ENCODE measurements at regions not wholly inside any gene's neighbourhood (a gene's known extent, or its start where the extent isn't known, plus 50 kb on each side); places are given as distances from the start of the nearest gene placed in this dataset.
"Not testable (repeated sequence)": the region's sequence is repeated elsewhere in the genome, so short reads cannot be mapped to it uniquely, and the experiment has no call there.

DNA sequence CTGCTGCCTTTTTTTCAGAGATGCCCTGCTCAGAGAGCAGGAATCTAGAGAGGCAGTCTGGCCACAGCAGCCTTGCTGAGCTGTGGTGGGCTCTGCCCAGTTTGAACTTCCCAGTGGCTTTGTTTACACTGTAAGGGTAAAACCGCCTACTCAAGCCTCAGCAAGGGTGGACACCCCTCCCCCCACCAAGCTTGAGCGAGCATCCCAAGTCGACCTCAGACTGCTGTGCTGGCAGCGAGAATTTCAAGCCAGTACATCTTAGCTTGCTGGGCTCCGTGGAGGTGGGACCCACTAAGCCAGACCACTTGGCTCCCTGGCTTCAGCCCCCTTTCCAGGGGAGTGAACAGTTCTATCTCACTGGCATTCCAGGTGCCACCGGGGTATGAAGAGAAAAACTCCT lies 298.8 kb upstream of the LRRC3B start:
- TF ChIP-seq, protein P1, sequence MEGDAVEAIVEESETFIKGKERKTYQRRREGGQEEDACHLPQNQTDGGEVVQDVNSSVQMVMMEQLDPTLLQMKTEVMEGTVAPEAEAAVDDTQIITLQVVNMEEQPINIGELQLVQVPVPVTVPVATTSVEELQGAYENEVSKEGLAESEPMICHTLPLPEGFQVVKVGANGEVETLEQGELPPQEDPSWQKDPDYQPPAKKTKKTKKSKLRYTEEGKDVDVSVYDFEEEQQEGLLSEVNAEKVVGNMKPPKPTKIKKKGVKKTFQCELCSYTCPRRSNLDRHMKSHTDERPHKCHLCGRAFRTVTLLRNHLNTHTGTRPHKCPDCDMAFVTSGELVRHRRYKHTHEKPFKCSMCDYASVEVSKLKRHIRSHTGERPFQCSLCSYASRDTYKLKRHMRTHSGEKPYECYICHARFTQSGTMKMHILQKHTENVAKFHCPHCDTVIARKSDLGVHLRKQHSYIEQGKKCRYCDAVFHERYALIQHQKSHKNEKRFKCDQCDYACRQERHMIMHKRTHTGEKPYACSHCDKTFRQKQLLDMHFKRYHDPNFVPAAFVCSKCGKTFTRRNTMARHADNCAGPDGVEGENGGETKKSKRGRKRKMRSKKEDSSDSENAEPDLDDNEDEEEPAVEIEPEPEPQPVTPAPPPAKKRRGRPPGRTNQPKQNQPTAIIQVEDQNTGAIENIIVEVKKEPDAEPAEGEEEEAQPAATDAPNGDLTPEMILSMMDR (IDR thresholded peaks at IDR 0.05), result not testable (repeated sequence)
- not testable (repeated sequence) for TF ChIP-seq EZH2phosphoT487, EZH2 (IDR thresholded peaks at IDR 0.05)
